ENCODE measurements at regions not wholly inside any gene's neighbourhood (a gene's known extent, or its start where the extent isn't known, plus 50 kb on each side); places are given as distances from the start of the nearest gene placed in this dataset.

DNA sequence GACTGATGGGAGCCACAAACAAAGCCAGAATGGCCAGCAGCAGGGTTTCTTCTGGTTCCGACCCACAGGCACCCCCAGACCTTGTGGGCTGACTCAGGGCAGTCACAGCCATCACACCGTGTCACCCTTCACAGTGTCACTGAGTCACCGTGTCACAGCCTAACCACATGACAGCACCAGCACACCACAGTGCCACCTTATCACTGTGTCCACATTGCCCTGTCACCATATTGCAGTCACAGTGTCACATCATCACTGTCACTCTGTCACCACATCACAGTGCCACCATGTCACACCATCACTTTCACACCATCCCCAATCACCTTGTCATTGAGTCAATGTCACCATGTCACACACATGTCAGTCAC, 77.0 kb downstream of the OAT start:
- Histone ChIP-seq H3K9me3 (ENCODE audit: control insufficient read depth in 1 of 2, low read length in 2 of 2) (no peaks in the 10 kb centered on the region), H3K4me3 (ENCODE audit: low read length in 2 of 2) (no peak overlapping the region), H3K27me3 (ENCODE audit: insufficient read depth, low read length) (no peaks in the 10 kb centered on the region), H3K4me1 (ENCODE audit: insufficient read depth, low read length) (no peaks in the 10 kb centered on the region), H3K36me3 (ENCODE audit: insufficient read depth, low read length) (no peaks in the 10 kb centered on the region), H3K27ac (ENCODE audit: low read depth, low read length) (no peak overlapping the region)
- Mint-ChIP-seq H3K4me1 (peaks cover 0 to 4% (median 1%) of the 10 kb centered on the region in 4 donors), H3K27ac (no peak overlapping the region), H3K9me3 (peaks cover 0 to 2% (median 0%) of the 10 kb centered on the region in 8 donors), H3K36me3 (no peaks in the 10 kb centered on the region), H3K4me3 (no peak overlapping the region), H3K27me3 (peaks cover 0 to 3% of the 10 kb centered on the region in 2 donors)
- CTCF ChIA-PET (ENCODE audit: partially characterized antibody), result no interaction called here
- intact Hi-C loops (cut with micrococcal nuclease), result no loop called here
- POLR2A ChIA-PET (ENCODE audit: partially characterized antibody), result no interaction called here
- DNase-seq, result no peak

GRCh38 chr10:124340033-124340760, 78.5 kb downstream of the OAT start:
- Mint-ChIP-seq H3K4me3 (no peak overlapping the region), H3K27me3 (peaks cover 0 to under 1% of the 10 kb centered on the region in 2 donors), H3K9me3 (peaks cover 0 to 2% (median 0%) of the 10 kb centered on the region in 8 donors), H3K36me3 (no peaks in the 10 kb centered on the region), H3K27ac (no peak overlapping the region), H3K4me1 (peaks cover 0 to 4% (median 1%) of the 10 kb centered on the region in 4 donors)
- ChIA-PET CTCF (ENCODE audit: partially characterized antibody) (no interaction called here), POLR2A (ENCODE audit: partially characterized antibody) (interaction anchor here (0.6 kb wide), 1 partner anchor 1260 kb away, joined by 3 read pairs; no protein-coding TSS in a partner anchor)
- H3K4me3 ChIP-seq (ENCODE audit: low read length in 2 of 2), result no peak overlapping the region
- H3K27me3 ChIP-seq (ENCODE audit: insufficient read depth, low read length), result no peaks in the 10 kb centered on the region
- no peaks in the 10 kb centered on the region for H3K4me1 ChIP-seq (ENCODE audit: insufficient read depth, low read length)
- intact Hi-C loops (cut with micrococcal nuclease), result no loop called here
- H3K36me3 ChIP-seq (ENCODE audit: insufficient read depth, low read length), result no peaks in the 10 kb centered on the region
- no peak overlapping the region for H3K27ac ChIP-seq (ENCODE audit: low read depth, low read length)
- H3K9me3 ChIP-seq (ENCODE audit: control insufficient read depth in 1 of 2, low read length in 2 of 2), result no peaks in the 10 kb centered on the region
- DNase-seq, result no peak

DNA sequence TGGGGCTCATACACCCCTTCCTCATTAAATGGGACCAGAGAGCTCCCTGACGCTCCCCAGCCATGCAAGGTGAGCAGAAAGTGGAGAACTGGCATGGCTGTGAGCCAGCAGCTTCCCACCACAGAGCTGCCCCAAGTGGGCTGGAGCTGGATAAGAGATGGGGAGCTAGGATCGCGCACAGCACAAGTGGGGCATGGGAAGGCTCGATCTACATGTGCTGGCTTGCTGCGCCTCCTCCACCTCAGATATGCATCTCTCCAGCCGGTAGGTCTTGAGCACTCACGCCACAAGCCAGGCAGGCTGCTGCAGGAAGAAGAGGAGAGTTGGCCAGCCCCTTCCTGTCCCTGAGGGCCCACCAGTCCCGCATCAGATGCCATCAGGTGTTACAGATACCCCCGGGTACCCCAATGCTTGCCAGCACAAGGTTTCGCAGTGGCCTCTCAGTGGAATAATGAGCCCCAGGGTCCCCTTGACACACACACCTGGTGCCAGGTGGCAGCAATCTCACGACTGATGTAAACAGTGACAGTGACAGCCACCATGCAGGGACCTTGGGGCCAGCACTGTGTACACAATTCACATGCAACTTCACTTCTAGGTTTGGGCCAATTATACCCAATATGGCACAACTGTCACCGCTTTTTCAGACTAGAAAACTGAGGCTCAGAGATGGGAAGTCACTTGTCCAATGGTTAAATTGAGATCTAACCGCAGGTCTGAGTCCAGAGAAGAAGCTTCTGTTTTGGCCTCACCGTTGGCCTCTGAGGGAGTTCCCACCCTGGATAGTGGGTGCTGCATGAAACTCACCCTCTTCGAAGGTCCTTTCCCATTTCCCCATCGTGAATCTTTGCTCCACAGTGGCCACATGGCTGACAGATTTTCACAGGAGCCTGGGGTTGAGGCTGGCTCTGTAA, 79.3 kb downstream of the OAT start:
- POLR2A ChIA-PET (ENCODE audit: partially characterized antibody), result interaction anchor here (0.6 kb wide), 1 partner anchor 1261 kb away, joined by 3 read pairs; no protein-coding TSS in a partner anchor
- peaks cover 0 to 2% (median 0%) of the 10 kb centered on the region in 8 donors for H3K9me3 Mint-ChIP-seq
- H3K27me3 ChIP-seq (ENCODE audit: insufficient read depth, low read length), result no peaks in the 10 kb centered on the region
- no peaks in the 10 kb centered on the region for H3K27me3 Mint-ChIP-seq
- CTCF ChIA-PET (ENCODE audit: partially characterized antibody), result no interaction called here
- no peaks in the 10 kb centered on the region for H3K36me3 Mint-ChIP-seq
- no peak overlapping the region for H3K4me3 ChIP-seq (ENCODE audit: low read length in 2 of 2)
- H3K27ac ChIP-seq (ENCODE audit: low read depth, low read length), result no peak overlapping the region
- no peaks in the 10 kb centered on the region for H3K4me1 ChIP-seq (ENCODE audit: insufficient read depth, low read length)
- H3K9me3 ChIP-seq (ENCODE audit: control insufficient read depth in 1 of 2, low read length in 2 of 2), result no peaks in the 10 kb centered on the region
- intact Hi-C loops (cut with micrococcal nuclease), result no loop called here
- no peak overlapping the region for H3K4me3 Mint-ChIP-seq
- no peaks in the 10 kb centered on the region for H3K36me3 ChIP-seq (ENCODE audit: insufficient read depth, low read length)
- no peak overlapping the region for H3K27ac Mint-ChIP-seq
- no peak for DNase-seq
- H3K4me1 Mint-ChIP-seq, result peaks cover 0 to 4% (median 1%) of the 10 kb centered on the region in 4 donors

DNA sequence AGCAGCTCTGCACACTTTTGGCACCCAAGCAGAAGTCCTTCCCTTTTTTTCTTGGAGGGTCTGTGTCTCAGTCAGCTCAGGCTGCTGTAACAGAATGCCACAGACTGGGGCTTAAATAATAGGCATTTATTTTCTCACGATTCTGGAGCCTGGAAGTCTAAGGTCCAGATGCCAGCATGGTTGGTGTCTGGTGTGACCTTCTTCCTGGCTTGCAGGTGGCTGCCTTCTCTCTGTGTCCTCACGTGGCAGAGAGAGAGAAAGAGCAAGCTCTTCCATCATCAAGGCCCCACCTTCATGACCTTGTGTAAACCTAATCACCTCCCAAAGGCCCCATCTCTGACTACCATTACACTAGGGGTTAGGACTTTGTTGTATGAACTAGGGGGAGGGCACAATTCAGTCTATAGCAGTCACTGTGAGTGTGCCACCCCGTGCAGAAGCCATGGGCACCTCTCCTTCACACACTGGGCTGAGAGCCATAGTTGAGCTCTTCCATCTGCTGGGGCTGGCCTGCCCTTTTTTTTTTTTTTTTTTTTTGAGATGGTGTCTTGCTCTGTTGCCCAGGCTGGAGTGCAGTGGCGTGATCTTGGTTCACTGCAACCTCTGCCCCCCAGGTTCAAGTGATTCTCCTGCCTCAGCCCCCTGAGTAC, 80.3 kb downstream of the OAT start:
- POLR2A ChIA-PET (ENCODE audit: partially characterized antibody), result no interaction called here
- Histone ChIP-seq H3K27me3 (ENCODE audit: insufficient read depth, low read length) (no peaks in the 10 kb centered on the region), H3K4me3 (ENCODE audit: low read length in 2 of 2) (no peak overlapping the region), H3K27ac (ENCODE audit: low read depth, low read length) (no peak overlapping the region), H3K9me3 (ENCODE audit: control insufficient read depth in 1 of 2, low read length in 2 of 2) (no peaks in the 10 kb centered on the region), H3K36me3 (ENCODE audit: insufficient read depth, low read length) (no peaks in the 10 kb centered on the region), H3K4me1 (ENCODE audit: insufficient read depth, low read length) (no peaks in the 10 kb centered on the region)
- intact Hi-C loops (cut with micrococcal nuclease), result no loop called here
- no peak overlapping the region for H3K4me3 Mint-ChIP-seq
- H3K27ac Mint-ChIP-seq, result no peak overlapping the region
- peaks cover 0 to 2% (median 0%) of the 10 kb centered on the region in 8 donors for H3K9me3 Mint-ChIP-seq
- H3K36me3 Mint-ChIP-seq, result no peaks in the 10 kb centered on the region
- H3K4me1 Mint-ChIP-seq, result peaks cover 0 to 4% (median 1%) of the 10 kb centered on the region in 4 donors
- no peak for DNase-seq
- no peaks in the 10 kb centered on the region for H3K27me3 Mint-ChIP-seq
- CTCF ChIA-PET (ENCODE audit: partially characterized antibody), result no interaction called here

DNA sequence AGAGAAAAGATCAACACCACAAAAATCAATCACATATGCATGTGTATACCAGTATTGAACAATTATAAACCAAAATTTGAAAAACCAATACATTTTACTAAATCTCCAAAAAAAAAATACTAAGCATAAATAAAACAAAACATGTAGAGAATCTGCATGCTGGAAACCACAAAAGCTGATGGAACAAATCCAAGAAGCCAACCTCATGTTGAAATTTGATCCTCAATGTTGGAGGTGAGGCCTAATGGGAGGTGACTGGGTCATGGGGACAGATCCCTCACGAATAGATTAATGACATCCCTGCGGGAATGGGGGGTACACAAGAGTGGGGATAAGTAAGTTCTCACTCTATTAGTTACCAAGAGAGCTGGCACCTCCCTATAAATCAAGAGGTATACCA, 82.5 kb downstream of the OAT start:
- Histone ChIP-seq H3K27ac (ENCODE audit: low read depth, low read length) (no peak overlapping the region), H3K4me1 (ENCODE audit: insufficient read depth, low read length) (no peaks in the 10 kb centered on the region), H3K27me3 (ENCODE audit: insufficient read depth, low read length) (no peaks in the 10 kb centered on the region), H3K9me3 (ENCODE audit: control insufficient read depth in 1 of 2, low read length in 2 of 2) (no peaks in the 10 kb centered on the region), H3K36me3 (ENCODE audit: insufficient read depth, low read length) (no peaks in the 10 kb centered on the region), H3K4me3 (ENCODE audit: low read length in 2 of 2) (no peak overlapping the region)
- peaks cover 0 to 4% of the 10 kb centered on the region in 2 donors for H3K27me3 Mint-ChIP-seq
- POLR2A ChIA-PET (ENCODE audit: partially characterized antibody), result no interaction called here
- CTCF ChIA-PET (ENCODE audit: partially characterized antibody), result no interaction called here
- H3K4me3 Mint-ChIP-seq, result no peak overlapping the region
- H3K4me1 Mint-ChIP-seq, result peaks cover 0 to 2% (median 0%) of the 10 kb centered on the region in 4 donors
- intact Hi-C loops (cut with micrococcal nuclease), result no loop called here
- DNase-seq, result no peak
- peaks cover 0 to 11% (median 8%) of the 10 kb centered on the region in 8 donors for H3K9me3 Mint-ChIP-seq
- H3K36me3 Mint-ChIP-seq, result no peaks in the 10 kb centered on the region
- no peak overlapping the region for H3K27ac Mint-ChIP-seq

DNA sequence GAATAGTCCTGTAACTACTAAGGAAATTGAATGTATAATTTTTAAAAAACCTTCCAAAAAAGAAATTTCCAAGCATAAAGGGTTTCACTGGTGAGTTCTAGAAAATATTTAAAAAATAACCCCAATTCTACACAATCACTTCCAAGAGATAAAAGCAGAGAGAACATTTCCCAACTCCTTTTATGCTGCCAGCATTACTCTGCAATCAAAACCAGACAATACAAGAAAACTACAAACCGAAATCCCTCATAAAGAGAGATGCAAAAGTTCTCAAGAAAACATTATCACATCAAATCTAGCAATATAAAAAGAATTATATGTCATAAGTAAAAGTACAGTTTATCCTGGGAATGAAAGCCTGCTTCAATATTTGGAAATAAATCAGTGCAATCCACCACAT, 84.8 kb downstream of the OAT start:
- intact Hi-C loops (cut with micrococcal nuclease), result no loop called here
- Mint-ChIP-seq H3K27ac (no peak overlapping the region), H3K27me3 (peaks cover 0 to 6% of the 10 kb centered on the region in 2 donors), H3K4me3 (no peak overlapping the region), H3K36me3 (no peaks in the 10 kb centered on the region), H3K4me1 (no peaks in the 10 kb centered on the region), H3K9me3 (peaks cover 0 to 19% (median 14%) of the 10 kb centered on the region in 8 donors)
- Histone ChIP-seq H3K4me3 (ENCODE audit: low read length in 2 of 2) (no peak overlapping the region), H3K4me1 (ENCODE audit: insufficient read depth, low read length) (no peaks in the 10 kb centered on the region), H3K9me3 (ENCODE audit: control insufficient read depth in 1 of 2, low read length in 2 of 2) (no peaks in the 10 kb centered on the region), H3K36me3 (ENCODE audit: insufficient read depth, low read length) (no peaks in the 10 kb centered on the region), H3K27ac (ENCODE audit: low read depth, low read length) (no peak overlapping the region), H3K27me3 (ENCODE audit: insufficient read depth, low read length) (no peaks in the 10 kb centered on the region)
- no peak for DNase-seq
- ChIA-PET CTCF (ENCODE audit: partially characterized antibody) (no interaction called here), POLR2A (ENCODE audit: partially characterized antibody) (no interaction called here)

GRCh38 chr10:124332426-124332825, 86.3 kb downstream of the OAT start:
- H3K4me1 ChIP-seq (ENCODE audit: insufficient read depth, low read length), result no peaks in the 10 kb centered on the region
- H3K9me3 ChIP-seq (ENCODE audit: control insufficient read depth in 1 of 2, low read length in 2 of 2), result no peaks in the 10 kb centered on the region
- CTCF ChIA-PET (ENCODE audit: partially characterized antibody), result no interaction called here
- H3K27ac ChIP-seq (ENCODE audit: low read depth, low read length), result no peak overlapping the region
- POLR2A ChIA-PET (ENCODE audit: partially characterized antibody), result no interaction called here
- no peaks in the 10 kb centered on the region for H3K4me1 Mint-ChIP-seq
- H3K27ac Mint-ChIP-seq, result no peak overlapping the region
- peaks cover 0 to 10% of the 10 kb centered on the region in 2 donors for H3K27me3 Mint-ChIP-seq
- DNase-seq, result no peak
- H3K9me3 Mint-ChIP-seq, result peaks cover 0 to 20% (median 14%) of the 10 kb centered on the region in 8 donors
- no peak overlapping the region for H3K4me3 ChIP-seq (ENCODE audit: low read length in 2 of 2)
- no peaks in the 10 kb centered on the region for H3K27me3 ChIP-seq (ENCODE audit: insufficient read depth, low read length)
- H3K4me3 Mint-ChIP-seq, result no peak overlapping the region
- no peaks in the 10 kb centered on the region for H3K36me3 Mint-ChIP-seq
- intact Hi-C loops (cut with micrococcal nuclease), result no loop called here
- no peaks in the 10 kb centered on the region for H3K36me3 ChIP-seq (ENCODE audit: insufficient read depth, low read length)
